Endothelial cell of umbilical vein (primary cell): ENCODE measurements at regions not wholly inside any gene's neighbourhood (a gene's known extent, or its start where the extent isn't known, plus 50 kb on each side); places are given as distances from the start of the nearest gene placed in this dataset.

Experiments
- BruUV-seq: library from RNA; stranded (reverse); fragments of 400-500 nt; replicated peaks from 2 replicates; lab custom pipeline; 2021; lab: Mats Ljungman, UMichigan
- CTCF ChIA-PET: fragments of 300-600, 350-600 bp; sonication (Branson Sonifier 250); formaldehyde crosslinking; loops from one replicate; lab custom pipeline; 2021; ENCODE audit warnings: antibody characterized with exemption, inconsistent platforms; lab: Charles Lee
- POLR2A ChIA-PET: fragments of 300-600, 350-600 bp; sonication (Branson Sonifier 250); formaldehyde crosslinking; loops from one replicate; lab custom pipeline; 2021; ENCODE audit warnings: antibody characterized with exemption, inconsistent platforms; lab: Charles Lee
- DNase-seq: peaks from one replicate; pipeline ENCODE4 v3.0.0-alpha.2; 2011; ENCODE audit warnings: low read depth, low spot score
- FAIRE-seq: peaks from 2 replicates; lab custom pipeline; 2011; peaks lifted over from hg19 to GRCh38; lab: Jason Lieb, UNC
- H2AFZ ChIP-seq: 2 replicates; pipeline ENCODE4 v1.6.0; 2012; ENCODE audit warnings: low read depth, low read length, control low read depth, inconsistent platforms
- H3K27ac ChIP-seq: 2 replicates; pipeline ENCODE4 v1.5.1; 2011; ENCODE audit warnings: low read depth, mild to moderate bottlenecking, control low read depth, low read length, moderate library complexity; ENCODE audit not compliant: insufficient read depth
- H3K27me3 ChIP-seq, 2 experiments: 2 replicates each; pipeline versions ENCODE4 v1.6.0 to v1.6.1; 2011; ENCODE audit warnings: low read length in 2 of 2, mixed read lengths in 1 of 2; ENCODE audit not compliant: control insufficient read depth in 2 of 2, insufficient read depth in 2 of 2
- H3K36me3 ChIP-seq, 2 experiments: 2 replicates in 1 of 2; 3 replicates in 1 of 2; pipeline ENCODE4 v1.5.1; 2011; ENCODE audit warnings: low read length in 2 of 2, mild to moderate bottlenecking in 1 of 2, moderate library complexity in 1 of 2; ENCODE audit not compliant: control insufficient read depth in 2 of 2, insufficient read depth in 2 of 2; ENCODE audit errors: extremely low read depth in 1 of 2
- H3K4me1 ChIP-seq: 3 replicates; pipeline ENCODE4 v1.5.1; 2011; ENCODE audit warnings: mild to moderate bottlenecking, low read length; ENCODE audit not compliant: control insufficient read depth, insufficient read depth; ENCODE audit errors: extremely low read depth
- H3K4me2 ChIP-seq: 2 replicates; pipeline ENCODE4 v1.6.1; 2011; ENCODE audit warnings: low read length, control low read depth, mixed read lengths; ENCODE audit not compliant: insufficient read depth
- H3K4me3 ChIP-seq, 3 experiments: fragments of 200-600 bp in 1 of 3; sonication (generic), shearing (Covaris generic) in 1 of 3; replicated peaks in 1 of 3; 2 replicates each; pipeline ENCODE4 v1.5.1; 2011 to 2016; ENCODE audit warnings: control low read depth in 3 of 3, low read length in 3 of 3, mild to moderate bottlenecking in 2 of 3, inconsistent platforms in 1 of 3, low read depth in 1 of 3, moderate library complexity in 1 of 3; ENCODE audit not compliant: insufficient read depth in 1 of 3
- H3K79me2 ChIP-seq: 2 replicates; pipeline ENCODE4 v1.6.0; 2012; ENCODE audit warnings: low read length, inconsistent platforms; ENCODE audit not compliant: control insufficient read depth, insufficient read depth
- H3K9ac ChIP-seq: replicated peaks from 2 replicates; pipeline ENCODE3; 2011; ENCODE audit warnings: low read length, control low read depth; ENCODE audit not compliant: insufficient read depth; ENCODE audit errors: extremely low read depth
- H3K9me1 ChIP-seq: replicated peaks from 3 replicates; pipeline ENCODE4 v1.6.0; 2011; ENCODE audit warnings: mild to moderate bottlenecking, low read length; ENCODE audit not compliant: control insufficient read depth, insufficient read depth; ENCODE audit errors: extremely low read depth
- H3K9me3 ChIP-seq: replicated peaks from 2 replicates; pipeline ENCODE4 v1.5.1; 2012; ENCODE audit warnings: low read length, inconsistent platforms; ENCODE audit not compliant: control insufficient read depth, insufficient read depth
- H4K20me1 ChIP-seq: replicated peaks from 2 replicates; pipeline ENCODE3; 2011; ENCODE audit warnings: mild to moderate bottlenecking, low read length; ENCODE audit not compliant: control insufficient read depth, insufficient read depth; ENCODE audit errors: extremely low read depth
- CTCF ChIP-seq, 2 donors: IDR thresholded peaks; 1 replicate in 1 of 2; 2 replicates in 1 of 2; pipeline ENCODE4 v1.5.1; 2011; ENCODE audit warnings: low read length in 2 of 2, mild to moderate bottlenecking in 2 of 2, moderate library complexity in 2 of 2, control low read depth in 1 of 2, inconsistent platforms in 1 of 2, low read depth in 1 of 2; ENCODE audit not compliant: insufficient read depth in 1 of 2; ENCODE audit errors: extremely low read depth in 1 of 2
- EZH2 ChIP-seq: IDR thresholded peaks from 2 replicates; pipeline ENCODE4 v1.6.1; 2012; ENCODE audit warnings: borderline replicate concordance, low read depth, mild to moderate bottlenecking, moderate library complexity, low read length, inconsistent platforms; ENCODE audit not compliant: severe bottlenecking
- FOS ChIP-seq: IDR thresholded peaks from 2 replicates; pipeline ENCODE4 v1.6.1; 2011; ENCODE audit warnings: mild to moderate bottlenecking, low read length, moderate library complexity, borderline replicate concordance; ENCODE audit not compliant: insufficient read depth
- GATA2 ChIP-seq: IDR thresholded peaks from 2 replicates; pipeline ENCODE4 v1.7.0; 2011; ENCODE audit warnings: low read depth, mild to moderate bottlenecking, moderate library complexity, mixed read lengths, low read length; ENCODE audit not compliant: insufficient read length, insufficient read depth
- JUN ChIP-seq: IDR thresholded peaks from 2 replicates; pipeline ENCODE4 v1.6.1; 2011; ENCODE audit warnings: borderline replicate concordance, low read depth; ENCODE audit not compliant: insufficient read length, insufficient read depth
- MAX ChIP-seq: IDR thresholded peaks from 2 replicates; pipeline ENCODE4 v1.6.1; 2011; ENCODE audit not compliant: insufficient read depth, insufficient read length
- MYC ChIP-seq: IDR thresholded peaks from one replicate; pipeline ENCODE4 v1.6.1; 2011; ENCODE audit warnings: mild to moderate bottlenecking, low read depth, low read length
- POLR2A ChIP-seq: IDR thresholded peaks from 2 replicates; pipeline ENCODE4 v1.6.1; 2012; ENCODE audit warnings: low read depth, mild to moderate bottlenecking, control low read depth, low read length
- POLR2AphosphoS5 ChIP-seq: IDR thresholded peaks from 2 replicates; pipeline ENCODE4 v1.6.1; 2012; ENCODE audit warnings: low read depth, mild to moderate bottlenecking, control low read depth, low read length, moderate library complexity; ENCODE audit not compliant: insufficient read depth
- dilution Hi-C: fragments of 300-500 bp; cut with MboI; formaldehyde crosslinking; loops from one replicate; pipeline ENCODE4 v1.15.0; 2019; ENCODE audit warnings: low sequenced_read_pairs; ENCODE audit not compliant: extremely low pct_ligation_motif_present
- intact Hi-C: fragments of 100-400 bp; cut with micrococcal nuclease; formaldehyde crosslinking; loops from one replicate; pipeline ENCODE4 v1.10.0; 2022

GRCh38 chr21:22703521-22703920 is 1705.3 kb downstream of the NCAM2 start:
- dilution Hi-C loops = no loop called here

More at GRCh38 chr21:22703521-22703920, 1705.3 kb downstream of the NCAM2 start:
- Histone ChIP-seq H3K27ac (no peak overlapping the region), H2AFZ (no peak overlapping the region), H3K9me1 (no peaks in the 10 kb centered on the region), H3K4me2 (no peak overlapping the region), H3K36me3 (no peaks in the 10 kb centered on the region), H3K4me3 (no peak overlapping the region), H4K20me1 (no peaks in the 10 kb centered on the region), H3K4me1 (no peaks in the 10 kb centered on the region), H3K9me3 (no peaks in the 10 kb centered on the region), H3K27me3 (no peaks in the 10 kb centered on the region), H3K9ac (no peak overlapping the region), H3K79me2 (no peaks in the 10 kb centered on the region)
- ChIA-PET POLR2A (no interaction called here), CTCF (no interaction called here)
- intact Hi-C loops = no loop called here
- TF ChIP-seq EZH2 (no peak), MYC (no peak), JUN (no peak), POLR2AphosphoS5 (no peak), CTCF (IDR thresholded peaks at IDR 0.05; ENCODE audit: extremely low read depth in 1 of 2, insufficient read depth in 1 of 2, low read depth in 1 of 2, low read length in 2 of 2) (no peak), FOS (no peak), POLR2A (no peak), GATA2 (no peak), MAX (no peak)
- DNase-seq (no peak), FAIRE-seq (no peak)
- no TSS peak for BruUV-seq
